GM19025 (cell line): ENCODE measurements at regions not wholly inside any gene's neighbourhood (a gene's known extent, or its start where the extent isn't known, plus 50 kb on each side); places are given as distances from the start of the nearest gene placed in this dataset.
"Not testable (repeated sequence)": the region's sequence is repeated elsewhere in the genome, so short reads cannot be mapped to it uniquely, and the experiment has no call there.

ENCODE experiments used
- ATAC-seq: cut with Tn5 transposase; IDR thresholded peaks from one replicate; pipeline ENCODE4 v1.9.1; 2021; ENCODE audit warnings: mild to moderate bottlenecking, low read depth, moderate library complexity; ENCODE audit not compliant: unreplicated experiment

- ATAC-seq: no peak
These were observed 1404.7 kb downstream of the BRD1 start for GRCh38 chr22:48422900-48423480.

GRCh38 chr22:48418831-48419230 lies 1408.8 kb downstream of the BRD1 start:
- ATAC-seq: no peak

GRCh38 chr22:48417225-48418070 lies 1410.2 kb downstream of the BRD1 start:
- ATAC-seq: no peak

- ATAC-seq: no peak
These were observed 1411.1 kb downstream of the BRD1 start for GRCh38 chr22:48416396-48417224.

GRCh38 chr22:48415520-48415919 lies 1412.2 kb downstream of the BRD1 start:
- ATAC-seq: no peak

GRCh38 chr22:48414651-48415050 lies 1413.0 kb downstream of the BRD1 start:
- ATAC-seq: no peak

- ATAC-seq: not testable (repeated sequence)
These were observed 1414.7 kb downstream of the BRD1 start for GRCh38 chr22:48412931-48413330.

- ATAC-seq: no peak
These were observed 1417.1 kb downstream of the BRD1 start for GRCh38 chr22:48410536-48410935.

GRCh38 chr22:48407256-48407955 lies 1420.3 kb downstream of the BRD1 start:
- ATAC-seq: no peak

- no peak for ATAC-seq
These were observed 1421.5 kb downstream of the BRD1 start for GRCh38 chr22:48406161-48406560.

GRCh38 chr22:48405741-48406140 lies 1421.9 kb downstream of the BRD1 start:
- ATAC-seq: no peak

- no peak for ATAC-seq
These were observed 1422.7 kb downstream of the BRD1 start for GRCh38 chr22:48404801-48405447.

- ATAC-seq: no peak
These were observed 1423.9 kb downstream of the BRD1 start for GRCh38 chr22:48403521-48404403.

GRCh38 chr22:48402591-48403031 lies 1425.1 kb downstream of the BRD1 start:
- no peak for ATAC-seq

GRCh38 chr22:48401523-48401922 lies 1426.2 kb downstream of the BRD1 start:
- ATAC-seq: not testable (repeated sequence)

GRCh38 chr22:48398181-48398905 lies 1429.3 kb downstream of the BRD1 start:
- ATAC-seq: no peak

GRCh38 chr22:48397531-48398180 lies 1430.0 kb downstream of the BRD1 start:
- ATAC-seq: no peak
